NT2/D1 (cell line): ENCODE measurements at regions not wholly inside any gene's neighbourhood (a gene's known extent, or its start where the extent isn't known, plus 50 kb on each side); places are given as distances from the start of the nearest gene placed in this dataset.

ENCODE experiments used
- DNase-seq: peaks from one replicate; pipeline ENCODE4 v3.0.0-alpha.2; 2011; ENCODE audit warnings: low read depth, low spot score
- H3K27me3 ChIP-seq: 2 replicates; pipeline ENCODE4 v1.6.0; 2011; ENCODE audit warnings: mild to moderate bottlenecking; ENCODE audit not compliant: insufficient read length, insufficient read depth
- H3K36me3 ChIP-seq: 2 replicates; pipeline ENCODE4 v1.6.1; 2011; ENCODE audit warnings: mild to moderate bottlenecking, low read length, mixed read lengths; ENCODE audit not compliant: insufficient read depth, insufficient read length
- H3K4me1 ChIP-seq: 2 replicates; pipeline ENCODE4 v1.5.1; 2011; ENCODE audit not compliant: insufficient read depth, insufficient read length
- H3K4me3 ChIP-seq: 2 replicates; pipeline ENCODE4 v1.5.1; 2011; ENCODE audit warnings: low read depth; ENCODE audit not compliant: insufficient read length
- H3K9ac ChIP-seq: 2 replicates; pipeline ENCODE4 v1.6.0; 2011; ENCODE audit warnings: low read depth; ENCODE audit not compliant: insufficient read length
- H3K9me3 ChIP-seq: 2 replicates; pipeline ENCODE4 v1.5.1; 2011; ENCODE audit warnings: mild to moderate bottlenecking, low read length; ENCODE audit not compliant: insufficient read depth
- SUZ12 ChIP-seq: IDR thresholded peaks from 2 replicates; pipeline ENCODE4 v1.6.1; 2011; ENCODE audit not compliant: insufficient read length, insufficient read depth; ENCODE audit errors: extremely low read depth
- YY1 ChIP-seq: IDR thresholded peaks from 2 replicates; pipeline ENCODE4 v1.6.1; 2011; ENCODE audit not compliant: insufficient read length, insufficient read depth
- ZNF274 ChIP-seq: IDR thresholded peaks from 2 replicates; pipeline ENCODE4 v1.6.1; 2011; ENCODE audit warnings: mild to moderate bottlenecking, low read depth, low read length

DNA sequence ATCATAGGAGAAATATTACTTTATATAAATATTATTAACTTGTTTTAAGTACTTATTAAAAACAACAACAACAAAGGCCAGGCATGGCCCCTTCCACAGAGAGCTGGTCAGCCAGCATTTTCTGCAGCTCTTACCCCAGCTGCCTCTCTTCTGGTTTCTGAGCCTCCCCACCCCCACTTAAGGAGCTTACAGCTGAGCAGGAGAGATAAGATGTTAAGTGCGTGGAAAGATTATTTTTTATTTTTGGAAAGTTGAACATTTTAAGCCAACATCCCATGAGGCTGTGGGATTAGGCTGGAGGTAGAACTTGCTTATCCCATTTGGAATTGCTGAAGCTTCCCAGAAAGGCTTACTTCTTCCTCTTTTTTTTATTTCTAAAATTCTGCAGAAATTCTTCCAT, 401.2 kb downstream of the SEC14L1 start:
- Histone ChIP-seq H3K4me3 (no peak overlapping the region), H3K9me3 (peaks cover 7% of the 10 kb centered on the region), H3K36me3 (no peaks in the 10 kb centered on the region), H3K27me3 (peaks cover 10% of the 10 kb centered on the region), H3K9ac (no peak overlapping the region), H3K4me1 (peaks cover 16% of the 10 kb centered on the region)
- DNase-seq = no peak
- no peak for TF ChIP-seq YY1
- TF ChIP-seq SUZ12 = no peak
- no peak for TF ChIP-seq ZNF274

- DNase-seq = peak; percentile 84
- Histone ChIP-seq H3K36me3 (no peaks in the 10 kb centered on the region), H3K27me3 (peaks cover 10% of the 10 kb centered on the region), H3K9me3 (peaks cover 7% of the 10 kb centered on the region), H3K9ac (peak overlapping the region; percentile 15), H3K4me1 (peaks cover 16% of the 10 kb centered on the region), H3K4me3 (no peak overlapping the region)
- TF ChIP-seq SUZ12 = no peak
- TF ChIP-seq YY1 = no peak
- TF ChIP-seq ZNF274 = no peak
Observed at GRCh38 chr17:77542551-77543490, 402.1 kb downstream of the SEC14L1 start.

DNA sequence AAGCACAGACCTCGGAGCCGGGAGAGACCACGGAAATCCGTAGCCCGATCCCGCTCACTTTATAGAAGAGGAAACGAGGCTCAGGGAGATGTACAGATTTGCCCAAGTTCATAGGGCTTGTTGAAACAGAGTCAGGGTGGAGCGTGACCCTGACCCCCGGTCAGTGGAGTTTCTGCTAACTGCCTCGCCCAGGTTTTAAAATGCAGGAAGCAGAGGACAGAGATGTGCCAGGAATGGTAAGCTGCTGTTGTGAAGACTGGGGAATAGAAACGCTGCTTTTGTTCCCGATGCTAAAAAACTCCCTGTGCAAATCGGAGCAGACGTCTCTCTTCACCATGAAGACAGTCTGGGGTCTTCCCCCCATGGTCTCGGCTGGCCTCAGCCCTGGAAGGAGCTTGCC, 403.0 kb downstream of the SEC14L1 start:
- Histone ChIP-seq H3K4me1 (peaks cover 23% of the 10 kb centered on the region), H3K9ac (peak overlapping the region; percentile 28), H3K36me3 (peaks cover 5% of the 10 kb centered on the region), H3K4me3 (no peak overlapping the region), H3K9me3 (peaks cover 7% of the 10 kb centered on the region), H3K27me3 (peaks cover 10% of the 10 kb centered on the region)
- no peak for TF ChIP-seq ZNF274
- TF ChIP-seq YY1 = no peak
- no peak for TF ChIP-seq SUZ12
- DNase-seq = no peak

GRCh38 chr17:77544347-77545110, 403.8 kb downstream of the SEC14L1 start:
- Histone ChIP-seq H3K4me1 (peaks cover 23% of the 10 kb centered on the region), H3K36me3 (peaks cover 5% of the 10 kb centered on the region), H3K9me3 (peaks cover 7% of the 10 kb centered on the region), H3K9ac (no peak overlapping the region), H3K4me3 (no peak overlapping the region), H3K27me3 (peaks cover 10% of the 10 kb centered on the region)
- TF ChIP-seq SUZ12 (no peak), YY1 (no peak), ZNF274 (no peak)
- DNase-seq = no peak

DNA sequence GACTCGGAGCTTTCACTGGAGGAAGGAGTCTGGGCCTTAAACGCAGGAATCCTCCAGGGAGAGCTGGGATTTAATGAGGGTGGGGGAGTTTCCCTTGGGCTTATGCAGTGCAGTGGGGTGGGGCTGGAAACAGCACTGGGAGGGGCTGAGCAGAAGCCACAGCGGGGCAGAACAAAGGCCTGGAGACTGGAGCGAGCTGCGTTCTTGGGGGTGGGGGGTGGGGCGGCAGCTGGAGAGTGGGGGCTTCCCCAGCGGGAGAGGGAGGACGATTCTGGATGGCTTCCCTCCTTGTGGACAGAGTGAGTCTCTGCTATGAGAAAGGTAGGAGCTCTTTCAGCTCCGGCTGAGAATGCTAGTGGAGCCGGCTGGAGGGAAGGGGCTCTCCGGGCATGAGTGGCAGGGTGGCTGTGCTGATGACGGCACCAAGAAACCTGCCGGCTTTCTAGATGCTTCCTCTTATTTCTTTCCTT, 406.0 kb downstream of the SEC14L1 start:
- H3K9ac ChIP-seq = peak overlapping the region; percentile 57
- peaks cover 5% of the 10 kb centered on the region for H3K36me3 ChIP-seq
- peaks cover 7% of the 10 kb centered on the region for H3K9me3 ChIP-seq
- peak; percentile 64 for DNase-seq
- peaks cover 15% of the 10 kb centered on the region for H3K4me1 ChIP-seq
- peak overlapping the region; percentile 46 for H3K4me3 ChIP-seq
- TF ChIP-seq YY1 = peak; percentile 38
- TF ChIP-seq SUZ12 = no peak
- no peaks in the 10 kb centered on the region for H3K27me3 ChIP-seq

- H3K4me1 ChIP-seq = peaks cover 11% of the 10 kb centered on the region
- no peak overlapping the region for H3K4me3 ChIP-seq
- no peak for DNase-seq
- H3K36me3 ChIP-seq = peaks cover 5% of the 10 kb centered on the region
- H3K9me3 ChIP-seq = peaks cover 7% of the 10 kb centered on the region
- H3K9ac ChIP-seq = no peak overlapping the region
- TF ChIP-seq YY1 (no peak), ZNF274 (no peak), SUZ12 (no peak)
- H3K27me3 ChIP-seq = no peaks in the 10 kb centered on the region
Observed at GRCh38 chr17:77548967-77549366, 408.2 kb downstream of the SEC14L1 start.
